Cardiac muscle cell (in vitro differentiated cells and primary cell): ENCODE measurements at regions not wholly inside any gene's neighbourhood (a gene's known extent, or its start where the extent isn't known, plus 50 kb on each side); places are given as distances from the start of the nearest gene placed in this dataset.

Experiments used
- DNase-seq, 2 donors: peaks; one replicate each; pipeline versions ENCODE4 v3.0.0 to v3.0.0-alpha.2; 2010 to 2017; ENCODE audit warnings: low read depth in 1 of 2, low spot score in 1 of 2
- H3K27ac ChIP-seq: fragments of 200-600 bp; sonication (generic); 2 replicates; pipeline ENCODE4 v1.5.1; 2016
- H3K27me3 ChIP-seq: fragments of 200-600 bp; sonication (generic); 2 replicates; pipeline ENCODE4 v1.6.0; 2016; ENCODE audit warnings: control low read depth
- H3K36me3 ChIP-seq: fragments of 200-600 bp; sonication (generic); 2 replicates; pipeline ENCODE4 v1.5.1; 2016; ENCODE audit warnings: control low read depth
- H3K4me1 ChIP-seq: fragments of 200-600 bp; sonication (generic); 2 replicates; pipeline ENCODE4 v1.8.1; 2017; ENCODE audit warnings: low read depth, mild to moderate bottlenecking, mixed run types
- H3K4me3 ChIP-seq: fragments of 200-600 bp; sonication (generic); 2 replicates; pipeline ENCODE4 v1.5.1; 2016; ENCODE audit warnings: mild to moderate bottlenecking
- H3K9me3 ChIP-seq: fragments of 200-600 bp; sonication (generic); 2 replicates; pipeline ENCODE4 v1.5.1; 2017; ENCODE audit warnings: low read depth, mild to moderate bottlenecking, control low read depth
- CTCF ChIP-seq: IDR thresholded peaks from 2 replicates; pipeline ENCODE4 v1.5.1; 2012; ENCODE audit warnings: low read depth, mild to moderate bottlenecking, low read length

- peak in 1 of 2 donors; percentile 2 for DNase-seq
These were observed 376.7 kb upstream of the SOX11 start for GRCh38 chr2:5315512-5315911.

GRCh38 chr2:5316001-5316490 lies 376.1 kb upstream of the SOX11 start:
- TF ChIP-seq CTCF = no peak
- Histone ChIP-seq H3K27ac (no peak overlapping the region), H3K36me3 (no peaks in the 10 kb centered on the region)

More at GRCh38 chr2:5315512-5315911, 376.7 kb upstream of the SOX11 start:
- Histone ChIP-seq H3K27me3 (no peaks in the 10 kb centered on the region), H3K36me3 (no peaks in the 10 kb centered on the region), H3K4me3 (no peak overlapping the region), H3K4me1 (peaks cover 21% of the 10 kb centered on the region), H3K9me3 (no peaks in the 10 kb centered on the region), H3K27ac (no peak overlapping the region)
- no peak for TF ChIP-seq CTCF

GRCh38 chr2:5319493-5319892 lies 372.7 kb upstream of the SOX11 start:
- H3K36me3 ChIP-seq = no peaks in the 10 kb centered on the region
- no peaks in the 10 kb centered on the region for H3K9me3 ChIP-seq
- H3K27me3 ChIP-seq = no peaks in the 10 kb centered on the region
- H3K27ac ChIP-seq = no peak overlapping the region
- DNase-seq = no peak
- peaks cover 25% of the 10 kb centered on the region for H3K4me1 ChIP-seq
- no peak overlapping the region for H3K4me3 ChIP-seq
- TF ChIP-seq CTCF = no peak

More at GRCh38 chr2:5316001-5316490, 376.1 kb upstream of the SOX11 start:
- Histone ChIP-seq H3K4me1 (peaks cover 21% of the 10 kb centered on the region), H3K4me3 (no peak overlapping the region), H3K9me3 (no peaks in the 10 kb centered on the region), H3K27me3 (no peaks in the 10 kb centered on the region)
- DNase-seq = no peak

- Histone ChIP-seq H3K27ac (no peak overlapping the region), H3K27me3 (no peaks in the 10 kb centered on the region), H3K4me1 (peaks cover 21% of the 10 kb centered on the region), H3K36me3 (no peaks in the 10 kb centered on the region), H3K4me3 (no peak overlapping the region), H3K9me3 (no peaks in the 10 kb centered on the region)
- no peak for TF ChIP-seq CTCF
- no peak for DNase-seq
These were observed 369.8 kb upstream of the SOX11 start for GRCh38 chr2:5322396-5322795.

- Histone ChIP-seq H3K9me3 (no peaks in the 10 kb centered on the region), H3K27ac (no peak overlapping the region), H3K4me3 (no peak overlapping the region), H3K4me1 (peaks cover 4% of the 10 kb centered on the region), H3K36me3 (no peaks in the 10 kb centered on the region), H3K27me3 (no peaks in the 10 kb centered on the region)
- no peak for TF ChIP-seq CTCF
- DNase-seq = no peak
These were observed 366.7 kb upstream of the SOX11 start for GRCh38 chr2:5325523-5325922.

GRCh38 chr2:5328826-5329225 lies 363.4 kb upstream of the SOX11 start:
- no peak overlapping the region for H3K27ac ChIP-seq
- no peaks in the 10 kb centered on the region for H3K4me1 ChIP-seq
- H3K27me3 ChIP-seq = no peaks in the 10 kb centered on the region
- H3K36me3 ChIP-seq = no peaks in the 10 kb centered on the region
- no peak for DNase-seq
- H3K4me3 ChIP-seq = no peak overlapping the region
- TF ChIP-seq CTCF = no peak
- no peaks in the 10 kb centered on the region for H3K9me3 ChIP-seq
